Retinal pigment epithelial cell (primary cell): ENCODE measurements at regions not wholly inside any gene's neighbourhood (a gene's known extent, or its start where the extent isn't known, plus 50 kb on each side); places are given as distances from the start of the nearest gene placed in this dataset.

Experiments
- DNase-seq: peaks from one replicate; pipeline ENCODE4 v3.0.0-alpha.2; 2010; ENCODE audit warnings: low read depth
- H3K4me3 ChIP-seq: 2 replicates; pipeline ENCODE4 v1.5.1; 2011; ENCODE audit warnings: mild to moderate bottlenecking, low read length, control low read depth, moderate library complexity
- TF ChIP-seq, protein P1 (sequence below): conservative IDR thresholded peaks from 2 replicates; pipeline ENCODE4 v1.5.1; 2011; ENCODE audit warnings: low read depth, low read length, control low read depth, inconsistent platforms

GRCh38 chr18:64620971-64621560 lies 472.2 kb upstream of the LINC00305 start:
- H3K4me3 ChIP-seq, result no peak overlapping the region
- no peak for DNase-seq
- TF ChIP-seq, protein P1, sequence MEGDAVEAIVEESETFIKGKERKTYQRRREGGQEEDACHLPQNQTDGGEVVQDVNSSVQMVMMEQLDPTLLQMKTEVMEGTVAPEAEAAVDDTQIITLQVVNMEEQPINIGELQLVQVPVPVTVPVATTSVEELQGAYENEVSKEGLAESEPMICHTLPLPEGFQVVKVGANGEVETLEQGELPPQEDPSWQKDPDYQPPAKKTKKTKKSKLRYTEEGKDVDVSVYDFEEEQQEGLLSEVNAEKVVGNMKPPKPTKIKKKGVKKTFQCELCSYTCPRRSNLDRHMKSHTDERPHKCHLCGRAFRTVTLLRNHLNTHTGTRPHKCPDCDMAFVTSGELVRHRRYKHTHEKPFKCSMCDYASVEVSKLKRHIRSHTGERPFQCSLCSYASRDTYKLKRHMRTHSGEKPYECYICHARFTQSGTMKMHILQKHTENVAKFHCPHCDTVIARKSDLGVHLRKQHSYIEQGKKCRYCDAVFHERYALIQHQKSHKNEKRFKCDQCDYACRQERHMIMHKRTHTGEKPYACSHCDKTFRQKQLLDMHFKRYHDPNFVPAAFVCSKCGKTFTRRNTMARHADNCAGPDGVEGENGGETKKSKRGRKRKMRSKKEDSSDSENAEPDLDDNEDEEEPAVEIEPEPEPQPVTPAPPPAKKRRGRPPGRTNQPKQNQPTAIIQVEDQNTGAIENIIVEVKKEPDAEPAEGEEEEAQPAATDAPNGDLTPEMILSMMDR, result no peak

DNA sequence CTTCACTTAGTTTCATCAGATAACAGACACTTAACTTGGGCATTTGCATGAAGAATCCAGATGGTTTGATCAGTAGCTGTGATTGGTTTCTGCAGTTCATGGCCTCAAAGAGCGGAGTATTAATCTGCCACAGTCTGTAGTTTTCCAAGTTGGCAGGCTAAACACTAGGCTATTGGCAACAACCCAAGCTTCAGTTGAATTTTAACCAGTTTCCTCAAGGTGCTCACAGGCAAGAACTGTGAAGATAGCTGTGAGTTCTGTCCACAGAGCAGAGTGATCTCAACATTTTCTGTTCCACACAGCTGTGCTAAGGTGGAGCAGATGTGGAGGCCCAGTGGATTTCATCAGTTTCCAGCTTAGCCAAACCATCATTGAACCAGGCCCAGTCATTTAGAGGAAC lies 469.5 kb upstream of the LINC00305 start:
- no peak overlapping the region for H3K4me3 ChIP-seq
- DNase-seq, result no peak
- TF ChIP-seq, protein P1, result no peak

- TF ChIP-seq, protein P1, result no peak
- no peak overlapping the region for H3K4me3 ChIP-seq
- no peak for DNase-seq
Measured at GRCh38 chr18:64615021-64615420, 466.1 kb upstream of the LINC00305 start.

DNA sequence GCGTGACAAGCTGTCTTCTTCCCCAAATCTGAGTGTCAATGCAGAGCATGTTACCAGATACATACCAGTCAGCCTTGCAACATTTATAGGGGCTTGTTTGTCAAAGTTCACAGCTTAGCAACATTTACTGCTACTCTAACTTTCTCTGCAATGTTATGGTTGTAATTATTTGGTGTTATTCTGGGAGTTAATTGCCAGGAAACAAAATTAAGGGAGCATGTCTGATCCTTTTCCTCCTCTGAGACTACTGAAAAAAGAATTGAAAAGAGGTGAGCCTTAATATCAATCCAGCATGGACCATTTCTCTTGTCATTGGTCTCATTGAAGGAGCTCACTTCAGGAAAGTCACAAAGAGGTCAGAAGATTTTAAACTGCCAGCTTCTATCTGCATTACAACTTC lies 465.6 kb upstream of the LINC00305 start:
- TF ChIP-seq, protein P1, result no peak
- no peak overlapping the region for H3K4me3 ChIP-seq
- DNase-seq, result no peak

- H3K4me3 ChIP-seq, result no peak overlapping the region
- TF ChIP-seq, protein P1, result no peak
- DNase-seq, result no peak
Measured at GRCh38 chr18:64592246-64592645, 443.4 kb upstream of the LINC00305 start.

GRCh38 chr18:64589000-64589399 lies 440.1 kb upstream of the LINC00305 start:
- TF ChIP-seq, protein P1, result no peak
- H3K4me3 ChIP-seq, result no peak overlapping the region
- no peak for DNase-seq

- DNase-seq, result no peak
- TF ChIP-seq, protein P1, result no peak
- H3K4me3 ChIP-seq, result no peak overlapping the region
Measured at GRCh38 chr18:64566456-64566855, 417.6 kb upstream of the LINC00305 start.
